Karpas-422 (cell line): ENCODE measurements at regions not wholly inside any gene's neighbourhood (a gene's known extent, or its start where the extent isn't known, plus 50 kb on each side); places are given as distances from the start of the nearest gene placed in this dataset.

Experiments used
- DNase-seq: peaks from one replicate; pipeline ENCODE4 v3.0.0-alpha.2; 2015
- H2AFZ ChIP-seq: fragments of 200-600 bp; sonication (generic); 2 replicates; pipeline ENCODE4 v1.6.1; 2014; ENCODE audit warnings: antibody characterized with exemption, low read length, mixed read lengths
- H3K27ac ChIP-seq: fragments of 200-600 bp; sonication (generic); 2 replicates; pipeline ENCODE4 v1.5.1; 2014; ENCODE audit warnings: mild to moderate bottlenecking, low read length, moderate library complexity
- H3K27me3 ChIP-seq: fragments of 200-600 bp; sonication (generic); 2 replicates; pipeline ENCODE4 v1.6.1; 2014; ENCODE audit warnings: low read length, mixed read lengths
- H3K36me3 ChIP-seq: fragments of 200-600 bp; sonication (generic); 2 replicates; pipeline ENCODE4 v1.6.1; 2014; ENCODE audit warnings: low read length, mixed read lengths; ENCODE audit not compliant: insufficient read depth
- H3K4me1 ChIP-seq: fragments of 200-600 bp; sonication (generic); 2 replicates; pipeline ENCODE4 v1.6.1; 2014; ENCODE audit warnings: mild to moderate bottlenecking, low read length, mixed read lengths
- H3K4me2 ChIP-seq: fragments of 200-600 bp; sonication (generic); 2 replicates; pipeline ENCODE4 v1.6.1; 2014; ENCODE audit warnings: low read length, low read depth, mild to moderate bottlenecking; ENCODE audit not compliant: poor library complexity, severe bottlenecking
- H3K4me3 ChIP-seq: fragments of 200-600 bp; sonication (generic); 2 replicates; pipeline ENCODE4 v1.5.1; 2014; ENCODE audit warnings: mild to moderate bottlenecking, antibody characterized with exemption, low read length, mixed read lengths
- H3K79me2 ChIP-seq: fragments of 200-600 bp; sonication (generic); 2 replicates; pipeline ENCODE4 v1.6.1; 2014; ENCODE audit warnings: mild to moderate bottlenecking, low read length, mixed read lengths
- H3K9ac ChIP-seq: fragments of 200-600 bp; sonication (generic); 2 replicates; pipeline ENCODE4 v1.6.0; 2014; ENCODE audit warnings: low read length
- H3K9me2 ChIP-seq: fragments of 200-600 bp; sonication (generic), shearing (Covaris generic); replicated peaks from 2 replicates; pipeline ENCODE4 v1.6.0; 2014; ENCODE audit warnings: mild to moderate bottlenecking, low read length, moderate library complexity; ENCODE audit not compliant: insufficient read depth
- H3K9me3 ChIP-seq: fragments of 300-700, 200-600 bp; sonication (generic); 2 replicates; pipeline ENCODE4 v1.6.1; 2014; ENCODE audit warnings: low read length, mixed read lengths
- H4K20me1 ChIP-seq: fragments of 200-600 bp; sonication (generic); 2 replicates; pipeline ENCODE4 v1.6.1; 2014; ENCODE audit warnings: mild to moderate bottlenecking, antibody characterized with exemption, low read length, low read depth; ENCODE audit not compliant: insufficient read depth

- H3K27me3 ChIP-seq: no peaks in the 10 kb centered on the region
- H3K79me2 ChIP-seq: no peaks in the 10 kb centered on the region
- H3K36me3 ChIP-seq: no peaks in the 10 kb centered on the region
- H3K9me2 ChIP-seq: no peaks in the 10 kb centered on the region
- no peaks in the 10 kb centered on the region for H3K4me1 ChIP-seq
- H3K27ac ChIP-seq: no peak overlapping the region
- DNase-seq: no peak
- no peaks in the 10 kb centered on the region for H4K20me1 ChIP-seq
- peaks cover 13% of the 10 kb centered on the region for H3K9me3 ChIP-seq
- H3K9ac ChIP-seq: no peak overlapping the region
- H3K4me2 ChIP-seq: no peak overlapping the region
- no peak overlapping the region for H3K4me3 ChIP-seq
- no peak overlapping the region for H2AFZ ChIP-seq
Measured at GRCh38 chr4:58435871-58436270, 1325.7 kb upstream of the IGFBP7 start.

- Histone ChIP-seq H3K79me2 (no peaks in the 10 kb centered on the region), H3K9me3 (peaks cover 21% of the 10 kb centered on the region), H4K20me1 (no peaks in the 10 kb centered on the region), H3K4me1 (no peaks in the 10 kb centered on the region), H3K36me3 (no peaks in the 10 kb centered on the region), H3K9me2 (no peaks in the 10 kb centered on the region), H3K27ac (no peak overlapping the region), H2AFZ (no peak overlapping the region), H3K9ac (no peak overlapping the region), H3K4me2 (no peak overlapping the region), H3K4me3 (no peak overlapping the region), H3K27me3 (no peaks in the 10 kb centered on the region)
- DNase-seq: no peak
Measured at GRCh38 chr4:58413849-58414248, 1303.7 kb upstream of the IGFBP7 start.

DNA sequence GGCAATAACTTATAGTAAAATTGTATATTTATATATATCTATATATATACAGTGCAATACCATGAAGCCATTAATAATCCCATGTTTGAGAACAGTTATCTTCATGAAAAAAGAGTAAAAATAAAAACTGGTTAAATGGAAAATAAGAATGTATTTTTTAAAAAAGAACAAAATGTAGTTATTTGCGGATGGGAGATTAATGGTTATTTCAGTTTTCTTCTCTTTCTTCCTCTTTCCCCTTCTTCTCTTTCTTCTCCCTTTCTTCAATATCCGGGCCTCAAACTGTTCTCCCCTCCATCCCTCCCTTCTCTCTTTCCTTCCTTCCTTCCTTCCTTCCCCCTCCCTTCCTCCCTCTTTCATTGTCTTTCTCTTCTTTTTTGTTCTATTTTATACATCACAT, 1301.7 kb upstream of the IGFBP7 start:
- Histone ChIP-seq H3K4me1 (no peaks in the 10 kb centered on the region), H3K27ac (no peak overlapping the region)
- no peak for DNase-seq

GRCh38 chr4:58406762-58407161, 1296.6 kb upstream of the IGFBP7 start:
- Histone ChIP-seq H3K4me2 (no peak overlapping the region), H4K20me1 (no peaks in the 10 kb centered on the region), H3K9me2 (no peaks in the 10 kb centered on the region), H3K9me3 (peaks cover 3% of the 10 kb centered on the region; the same call in 1 of the 2 replicates), H3K4me1 (no peaks in the 10 kb centered on the region), H3K36me3 (no peaks in the 10 kb centered on the region), H3K79me2 (no peaks in the 10 kb centered on the region), H3K27me3 (no peaks in the 10 kb centered on the region), H3K27ac (no peak overlapping the region), H3K4me3 (no peak overlapping the region), H2AFZ (no peak overlapping the region), H3K9ac (no peak overlapping the region)
- DNase-seq: no peak

More for the DNA sequence above, 1301.7 kb upstream of the IGFBP7 start:
- Histone ChIP-seq H3K9me2 (no peaks in the 10 kb centered on the region), H3K4me2 (no peak overlapping the region), H3K9ac (no peak overlapping the region), H3K79me2 (no peaks in the 10 kb centered on the region), H2AFZ (no peak overlapping the region), H3K4me3 (no peak overlapping the region), H3K27me3 (no peaks in the 10 kb centered on the region), H3K36me3 (no peaks in the 10 kb centered on the region), H4K20me1 (no peaks in the 10 kb centered on the region), H3K9me3 (peaks cover 15% of the 10 kb centered on the region; the same call in 1 of the 2 replicates)

- H3K9ac ChIP-seq: no peak overlapping the region
- no peaks in the 10 kb centered on the region for H4K20me1 ChIP-seq
- H3K9me2 ChIP-seq: no peaks in the 10 kb centered on the region
- H3K4me3 ChIP-seq: no peak overlapping the region
- no peak overlapping the region for H3K27ac ChIP-seq
- no peak for DNase-seq
- H3K9me3 ChIP-seq: peaks cover 40% of the 10 kb centered on the region
- no peak overlapping the region for H3K4me2 ChIP-seq
- H2AFZ ChIP-seq: no peak overlapping the region
- H3K4me1 ChIP-seq: no peaks in the 10 kb centered on the region
- H3K27me3 ChIP-seq: no peaks in the 10 kb centered on the region
- H3K36me3 ChIP-seq: no peaks in the 10 kb centered on the region
- H3K79me2 ChIP-seq: no peaks in the 10 kb centered on the region
Measured at GRCh38 chr4:58368221-58368620, 1258.0 kb upstream of the IGFBP7 start.

DNA sequence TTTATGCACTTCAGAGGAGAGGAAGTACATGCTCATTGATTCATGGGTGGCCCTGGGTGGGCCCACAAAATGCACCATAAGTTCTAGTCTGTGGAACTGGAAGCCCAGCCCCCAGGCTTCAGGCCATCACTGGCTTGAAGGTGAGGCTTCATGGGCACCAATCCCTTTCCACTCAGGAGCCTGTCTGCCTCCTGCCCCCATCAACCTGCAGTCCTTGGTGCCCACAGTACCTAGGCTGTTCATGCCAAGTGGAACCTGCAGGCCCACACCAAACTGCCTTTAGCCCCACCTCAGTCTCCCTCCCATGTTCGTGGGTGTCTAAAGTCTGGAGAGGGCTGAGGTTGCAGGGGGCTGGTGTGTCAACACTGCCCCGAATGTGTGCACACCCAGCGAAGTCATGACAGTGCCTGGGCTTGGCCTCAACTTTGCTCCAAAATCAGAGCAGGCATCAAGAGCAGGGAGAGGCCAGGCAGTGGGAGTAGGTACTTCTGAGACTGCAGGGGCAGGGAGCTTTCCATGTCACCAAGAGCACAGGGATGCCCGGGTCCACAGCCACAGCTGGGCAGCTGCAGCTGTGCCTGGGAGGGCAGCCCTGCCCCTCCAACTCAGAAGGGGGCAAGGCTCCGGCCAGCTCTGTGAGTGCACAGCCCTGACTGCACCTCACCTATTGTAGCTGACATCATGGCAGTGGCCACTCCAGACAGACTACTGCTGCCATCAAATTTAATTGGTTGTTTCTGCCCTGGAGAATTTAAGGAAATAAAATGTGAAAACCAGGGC, 1250.4 kb upstream of the IGFBP7 start:
- Histone ChIP-seq H3K9ac (no peak overlapping the region), H3K79me2 (no peaks in the 10 kb centered on the region), H3K27ac (no peak overlapping the region), H3K9me3 (peaks cover 42% of the 10 kb centered on the region), H3K36me3 (no peaks in the 10 kb centered on the region), H3K4me2 (no peak overlapping the region), H2AFZ (no peak overlapping the region), H4K20me1 (no peaks in the 10 kb centered on the region), H3K4me1 (no peaks in the 10 kb centered on the region), H3K9me2 (no peaks in the 10 kb centered on the region), H3K27me3 (no peaks in the 10 kb centered on the region), H3K4me3 (no peak overlapping the region)
- DNase-seq: no peak

DNA sequence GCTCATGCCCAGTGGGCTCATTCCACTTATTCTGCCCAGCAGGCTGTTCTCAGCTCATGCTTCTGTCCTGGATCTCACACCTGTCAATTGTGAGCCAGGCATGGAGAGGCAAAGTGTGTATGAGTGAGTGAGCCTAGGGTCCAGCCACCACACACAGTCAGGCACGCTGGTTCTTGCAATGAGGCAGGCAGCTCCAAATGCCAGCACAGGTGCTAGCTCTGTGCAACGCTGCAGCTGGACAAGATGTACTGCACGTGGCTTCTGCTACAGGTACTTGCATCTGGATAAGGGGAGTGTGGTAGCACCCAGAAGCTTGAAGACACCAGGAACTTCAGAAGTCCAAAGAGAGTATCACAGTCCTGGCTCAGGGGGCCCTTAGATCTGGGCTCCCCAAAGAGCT, 1249.4 kb upstream of the IGFBP7 start:
- peaks cover 39% of the 10 kb centered on the region for H3K9me3 ChIP-seq
- H3K4me3 ChIP-seq: no peak overlapping the region
- H3K9me2 ChIP-seq: no peaks in the 10 kb centered on the region
- no peak for DNase-seq
- no peak overlapping the region for H3K9ac ChIP-seq
- H3K36me3 ChIP-seq: no peaks in the 10 kb centered on the region
- no peak overlapping the region for H3K4me2 ChIP-seq
- H3K27ac ChIP-seq: no peak overlapping the region
- H3K79me2 ChIP-seq: no peaks in the 10 kb centered on the region
- no peaks in the 10 kb centered on the region for H3K4me1 ChIP-seq
- H2AFZ ChIP-seq: no peak overlapping the region
- H4K20me1 ChIP-seq: no peaks in the 10 kb centered on the region
- H3K27me3 ChIP-seq: no peaks in the 10 kb centered on the region

GRCh38 chr4:58357947-58358346, 1247.8 kb upstream of the IGFBP7 start:
- H3K4me1 ChIP-seq: no peaks in the 10 kb centered on the region
- H3K9me3 ChIP-seq: peaks cover 46% of the 10 kb centered on the region
- no peak overlapping the region for H3K9ac ChIP-seq
- H3K9me2 ChIP-seq: no peaks in the 10 kb centered on the region
- H4K20me1 ChIP-seq: no peaks in the 10 kb centered on the region
- H3K79me2 ChIP-seq: no peaks in the 10 kb centered on the region
- H3K4me2 ChIP-seq: no peak overlapping the region
- H3K27ac ChIP-seq: no peak overlapping the region
- no peaks in the 10 kb centered on the region for H3K36me3 ChIP-seq
- DNase-seq: no peak
- H3K4me3 ChIP-seq: no peak overlapping the region
- H2AFZ ChIP-seq: no peak overlapping the region
- no peaks in the 10 kb centered on the region for H3K27me3 ChIP-seq
